Gastrocnemius medialis (tissue), 4 donors: ENCODE measurements at regions not wholly inside any gene's neighbourhood (a gene's known extent, or its start where the extent isn't known, plus 50 kb on each side); places are given as distances from the start of the nearest gene placed in this dataset.
A peak's percentile ranks its signal among the peaks of the same experiment; 100 is the strongest.

ENCODE experiments used
- ATAC-seq, 2 donors: fragments of 150-250 bp; one replicate each; pipeline ENCODE4 v1.9.1; 2016
- DNase-seq, 2 donors: peaks; one replicate each; pipeline ENCODE4 v3.0.0-alpha.2; 2019
- H3K27ac ChIP-seq, 4 donors: fragments of 200-600 bp; sonication (generic); 1 replicate in 1 of 4; 2 replicates in 3 of 4; pipeline ENCODE4 v1.5.1; 2016 to 2018; ENCODE audit warnings: mild to moderate bottlenecking in 2 of 4, moderate library complexity in 1 of 4
- H3K27me3 ChIP-seq, 3 donors: fragments of 200-600 bp; sonication (generic) in 2 of 3; 1 replicate in 1 of 3; 2 replicates in 2 of 3; pipeline versions ENCODE4 v1.5.1 to v1.6.0; 2016 to 2019; ENCODE audit warnings: mild to moderate bottlenecking in 1 of 3, moderate library complexity in 1 of 3
- H3K36me3 ChIP-seq, 2 donors: fragments of 200-600 bp; sonication (generic) in 1 of 2; one replicate each; pipeline ENCODE4 v1.5.1; 2017 to 2018
- H3K4me1 ChIP-seq, 2 donors: fragments of 200-600 bp; sonication (generic) in 1 of 2; one replicate each; pipeline ENCODE4 v1.5.1; 2016 to 2017; ENCODE audit warnings: mild to moderate bottlenecking in 2 of 2
- H3K4me3 ChIP-seq, 4 donors: fragments of 200-600 bp; sonication (generic) in 3 of 4; 1 replicate in 1 of 4; 2 replicates in 3 of 4; pipeline ENCODE4 v1.5.1; 2016 to 2019; ENCODE audit warnings: mild to moderate bottlenecking in 2 of 4
- H3K9me3 ChIP-seq, 3 donors: fragments of 200-600 bp; sonication (generic) in 2 of 3; 1 replicate in 1 of 3; 2 replicates in 2 of 3; pipeline ENCODE4 v1.5.1; 2016 to 2019
- CTCF ChIP-seq, 5 experiments: fragments of 450-650 bp in 3 of 5; fragments of 200-600 bp in 2 of 5; sonication (generic) in 2 of 5; IDR thresholded peaks in 4 of 5; conservative IDR thresholded peaks in 1 of 5; 1 replicate in 4 of 5; 2 replicates in 1 of 5; pipeline ENCODE4 v1.5.1; 2016 to 2019; ENCODE audit warnings: antibody characterized with exemption in 5 of 5, mild to moderate bottlenecking in 3 of 5, moderate library complexity in 3 of 5
- POLR2A ChIP-seq, 2 donors: fragments of 450-650 bp; IDR thresholded peaks; one replicate each; pipeline ENCODE4 v1.6.1; 2017; ENCODE audit warnings: antibody characterized with exemption in 2 of 2, mild to moderate bottlenecking in 2 of 2, moderate library complexity in 2 of 2
- in situ Hi-C, 4 donors: fragments of 200-750 bp; cut with MboI; loops; one replicate each; pipeline versions ENCODE4 v1.15.0 to v1.8.0; 2017; ENCODE audit warnings: low sequenced_read_pairs in 4 of 4
- intact Hi-C: fragments of 100-400 bp; cut with DNase I; formaldehyde crosslinking; loops from one replicate; pipeline ENCODE4 v1.15.1; 2023; ENCODE audit warnings: low total_unique reads

GRCh38 chr15:95160316-95160715, 929.0 kb downstream of the MCTP2 start:
- in situ Hi-C loops (no loop called here), intact Hi-C loops (no loop called here)
- no peak for TF ChIP-seq CTCF (IDR thresholded peaks at IDR 0.05 in 4 of 5, conservative IDR thresholded peaks at IDR 0.05 in 1 of 5)
- TF ChIP-seq POLR2A (IDR thresholded peaks at IDR 0.05) = no peak
- no peak overlapping the region for H3K27ac ChIP-seq
- no peak overlapping the region for H3K4me3 ChIP-seq
- no peak for DNase-seq
- H3K36me3 ChIP-seq = no peaks in the 10 kb centered on the region
- no peaks in the 10 kb centered on the region for H3K27me3 ChIP-seq
- no peaks in the 10 kb centered on the region for H3K9me3 ChIP-seq
- ATAC-seq = no peak
- no peaks in the 10 kb centered on the region for H3K4me1 ChIP-seq

GRCh38 chr15:95162069-95162468, 930.7 kb downstream of the MCTP2 start:
- Histone ChIP-seq H3K27ac (peak overlapping the region in 3 of 4 donors; percentile 52 to 59 (median 57)), H3K4me1 (no peaks in the 10 kb centered on the region), H3K27me3 (no peaks in the 10 kb centered on the region), H3K4me3 (no peak overlapping the region), H3K36me3 (no peaks in the 10 kb centered on the region), H3K9me3 (no peaks in the 10 kb centered on the region)
- ATAC-seq (no peak), DNase-seq (no peak)
- in situ Hi-C loops = no loop called here
- intact Hi-C loops = no loop called here
- TF ChIP-seq CTCF (IDR thresholded peaks at IDR 0.05 in 4 of 5, conservative IDR thresholded peaks at IDR 0.05 in 1 of 5) (no peak), POLR2A (IDR thresholded peaks at IDR 0.05) (no peak)

- Histone ChIP-seq H3K4me1 (no peaks in the 10 kb centered on the region), H3K36me3 (no peaks in the 10 kb centered on the region), H3K9me3 (no peaks in the 10 kb centered on the region), H3K27me3 (no peaks in the 10 kb centered on the region), H3K27ac (peak overlapping the region; percentile 52 to 59 (median 56)), H3K4me3 (no peak overlapping the region)
- ATAC-seq (no peak), DNase-seq (no peak)
- TF ChIP-seq CTCF (IDR thresholded peaks at IDR 0.05 in 4 of 5, conservative IDR thresholded peaks at IDR 0.05 in 1 of 5) = no peak
- no peak for TF ChIP-seq POLR2A (IDR thresholded peaks at IDR 0.05)
- in situ Hi-C loops = no loop called here
- intact Hi-C loops = no loop called here
Measured at GRCh38 chr15:95162531-95162930, 931.2 kb downstream of the MCTP2 start.

- no peaks in the 10 kb centered on the region for H3K4me1 ChIP-seq
- H3K27me3 ChIP-seq = no peaks in the 10 kb centered on the region
- in situ Hi-C loops = no loop called here
- no peaks in the 10 kb centered on the region for H3K36me3 ChIP-seq
- no peak overlapping the region for H3K4me3 ChIP-seq
- intact Hi-C loops = no loop called here
- peak overlapping the region; percentile 52 to 59 (median 56) for H3K27ac ChIP-seq
- no peak for TF ChIP-seq POLR2A (IDR thresholded peaks at IDR 0.05)
- TF ChIP-seq CTCF (IDR thresholded peaks at IDR 0.05 in 4 of 5, conservative IDR thresholded peaks at IDR 0.05 in 1 of 5) = no peak
- DNase-seq = peak in 1 of 2 donors; percentile 12
- no peaks in the 10 kb centered on the region for H3K9me3 ChIP-seq
- peak; percentile 56 to 58 for ATAC-seq
Measured at GRCh38 chr15:95162967-95163531, 931.7 kb downstream of the MCTP2 start.

GRCh38 chr15:95168152-95168551, 936.8 kb downstream of the MCTP2 start:
- no peak for DNase-seq
- H3K27ac ChIP-seq = no peak overlapping the region
- no peaks in the 10 kb centered on the region for H3K27me3 ChIP-seq
- intact Hi-C loops (no loop called here), in situ Hi-C loops (no loop called here)
- H3K4me3 ChIP-seq = no peak overlapping the region
- TF ChIP-seq POLR2A (IDR thresholded peaks at IDR 0.05) = no peak
- TF ChIP-seq CTCF (IDR thresholded peaks at IDR 0.05 in 4 of 5, conservative IDR thresholded peaks at IDR 0.05 in 1 of 5) = no peak
- ATAC-seq = no peak
- H3K4me1 ChIP-seq = no peaks in the 10 kb centered on the region
- no peaks in the 10 kb centered on the region for H3K36me3 ChIP-seq
- H3K9me3 ChIP-seq = no peaks in the 10 kb centered on the region
